NCI-H226 (cell line): ENCODE measurements at regions not wholly inside any gene's neighbourhood (a gene's known extent, or its start where the extent isn't known, plus 50 kb on each side); places are given as distances from the start of the nearest gene placed in this dataset.

Experiments
- DNase-seq: peaks from one replicate; pipeline ENCODE4 v3.0.0-alpha.2; 2015

GRCh38 chr15:53397041-53397616 is 362.3 kb downstream of the WDR72 start:
- DNase-seq, result no peak

- no peak for DNase-seq
Observed at GRCh38 chr15:53395871-53396270, 363.6 kb downstream of the WDR72 start.

- no peak for DNase-seq
Observed at GRCh38 chr15:53390549-53390948, 368.9 kb downstream of the WDR72 start.

GRCh38 chr15:53389271-53390037 is 370.0 kb downstream of the WDR72 start:
- DNase-seq, result no peak

- no peak for DNase-seq
Observed at GRCh38 chr15:53384417-53384816, 375.0 kb downstream of the WDR72 start.

GRCh38 chr15:53378096-53378800 is 381.2 kb downstream of the WDR72 start:
- DNase-seq, result no peak

GRCh38 chr15:53367740-53368139 is 391.7 kb downstream of the WDR72 start:
- DNase-seq, result no peak

GRCh38 chr15:53360881-53361280 is 398.6 kb downstream of the WDR72 start:
- no peak for DNase-seq

GRCh38 chr15:53359038-53359437 is 400.4 kb downstream of the WDR72 start:
- DNase-seq, result no peak

- DNase-seq, result no peak
Observed at GRCh38 chr15:53354874-53355273, 404.6 kb downstream of the WDR72 start.

GRCh38 chr15:53351373-53351772 is 408.1 kb downstream of the WDR72 start:
- DNase-seq, result no peak

GRCh38 chr15:53346583-53346982 is 412.9 kb downstream of the WDR72 start:
- DNase-seq, result no peak

- DNase-seq, result no peak
Observed at GRCh38 chr15:53331328-53332190, 427.9 kb downstream of the WDR72 start.

- DNase-seq, result no peak
Observed at GRCh38 chr15:53328341-53328740, 431.1 kb downstream of the WDR72 start.

- no peak for DNase-seq
Observed at GRCh38 chr15:53324061-53324460, 435.4 kb downstream of the WDR72 start.

GRCh38 chr15:53323191-53323590 is 436.3 kb downstream of the WDR72 start:
- DNase-seq, result no peak

GRCh38 chr15:53320816-53321215 is 438.6 kb downstream of the WDR72 start:
- DNase-seq, result no peak

- no peak for DNase-seq
Observed at GRCh38 chr15:53312707-53313106, 446.8 kb downstream of the WDR72 start.

GRCh38 chr15:53310709-53311108 is 448.8 kb downstream of the WDR72 start:
- no peak for DNase-seq

- DNase-seq, result no peak
Observed at GRCh38 chr15:53307952-53308624, 451.4 kb downstream of the WDR72 start.

- DNase-seq, result no peak
Observed at GRCh38 chr15:53305554-53305953, 453.9 kb downstream of the WDR72 start.

- DNase-seq, result no peak
Observed at GRCh38 chr15:53305101-53305500, 454.4 kb downstream of the WDR72 start.

- no peak for DNase-seq
Observed at GRCh38 chr15:53297828-53298227, 461.6 kb downstream of the WDR72 start.
